ENCODE measurements at regions not wholly inside any gene's neighbourhood (a gene's known extent, or its start where the extent isn't known, plus 50 kb on each side); places are given as distances from the start of the nearest gene placed in this dataset.

GRCh38 chr3:157830556-157831236 is 275.5 kb downstream of the SHOX2 start:
- H3K27me3 ChIP-seq (ENCODE audit: insufficient read depth, low read depth), result no peaks in the 10 kb centered on the region
- TF ChIP-seq, protein P1, sequence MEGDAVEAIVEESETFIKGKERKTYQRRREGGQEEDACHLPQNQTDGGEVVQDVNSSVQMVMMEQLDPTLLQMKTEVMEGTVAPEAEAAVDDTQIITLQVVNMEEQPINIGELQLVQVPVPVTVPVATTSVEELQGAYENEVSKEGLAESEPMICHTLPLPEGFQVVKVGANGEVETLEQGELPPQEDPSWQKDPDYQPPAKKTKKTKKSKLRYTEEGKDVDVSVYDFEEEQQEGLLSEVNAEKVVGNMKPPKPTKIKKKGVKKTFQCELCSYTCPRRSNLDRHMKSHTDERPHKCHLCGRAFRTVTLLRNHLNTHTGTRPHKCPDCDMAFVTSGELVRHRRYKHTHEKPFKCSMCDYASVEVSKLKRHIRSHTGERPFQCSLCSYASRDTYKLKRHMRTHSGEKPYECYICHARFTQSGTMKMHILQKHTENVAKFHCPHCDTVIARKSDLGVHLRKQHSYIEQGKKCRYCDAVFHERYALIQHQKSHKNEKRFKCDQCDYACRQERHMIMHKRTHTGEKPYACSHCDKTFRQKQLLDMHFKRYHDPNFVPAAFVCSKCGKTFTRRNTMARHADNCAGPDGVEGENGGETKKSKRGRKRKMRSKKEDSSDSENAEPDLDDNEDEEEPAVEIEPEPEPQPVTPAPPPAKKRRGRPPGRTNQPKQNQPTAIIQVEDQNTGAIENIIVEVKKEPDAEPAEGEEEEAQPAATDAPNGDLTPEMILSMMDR (conservative IDR thresholded peaks at IDR 0.05; ENCODE audit: low read depth, low read length), result no peak
- H3K27ac ChIP-seq, result no peak overlapping the region
- H3K4me2 ChIP-seq, result no peak overlapping the region
- no peaks in the 10 kb centered on the region for H3K36me3 ChIP-seq (ENCODE audit: insufficient read depth)
- no peak overlapping the region for H2AFZ ChIP-seq (ENCODE audit: low read depth)
- H3K4me3 ChIP-seq (IDR thresholded peaks at IDR 0.05; ENCODE audit: insufficient read depth, low read depth, low read length), result no peak overlapping the region
- no peaks in the 10 kb centered on the region for H3K79me2 ChIP-seq (ENCODE audit: insufficient read depth, low read depth)
- no peaks in the 10 kb centered on the region for H3K4me1 ChIP-seq (ENCODE audit: low read depth, poor library complexity, severe bottlenecking)
- H3K9ac ChIP-seq, result no peak overlapping the region
- no peaks in the 10 kb centered on the region for H4K20me1 ChIP-seq (ENCODE audit: insufficient read depth)

GRCh38 chr3:157829786-157830185 is 276.4 kb downstream of the SHOX2 start:
- Histone ChIP-seq H3K36me3 (ENCODE audit: insufficient read depth) (no peaks in the 10 kb centered on the region), H3K9ac (no peak overlapping the region), H3K79me2 (ENCODE audit: insufficient read depth, low read depth) (no peaks in the 10 kb centered on the region), H4K20me1 (ENCODE audit: insufficient read depth) (no peaks in the 10 kb centered on the region), H3K4me2 (no peak overlapping the region), H3K4me3 (IDR thresholded peaks at IDR 0.05; ENCODE audit: insufficient read depth, low read depth, low read length) (no peak overlapping the region), H3K27me3 (ENCODE audit: insufficient read depth, low read depth) (no peaks in the 10 kb centered on the region), H3K4me1 (ENCODE audit: low read depth, poor library complexity, severe bottlenecking) (no peaks in the 10 kb centered on the region), H2AFZ (ENCODE audit: low read depth) (no peak overlapping the region), H3K27ac (no peak overlapping the region)
- TF ChIP-seq, protein P1 (conservative IDR thresholded peaks at IDR 0.05; ENCODE audit: low read depth, low read length), result no peak

DNA sequence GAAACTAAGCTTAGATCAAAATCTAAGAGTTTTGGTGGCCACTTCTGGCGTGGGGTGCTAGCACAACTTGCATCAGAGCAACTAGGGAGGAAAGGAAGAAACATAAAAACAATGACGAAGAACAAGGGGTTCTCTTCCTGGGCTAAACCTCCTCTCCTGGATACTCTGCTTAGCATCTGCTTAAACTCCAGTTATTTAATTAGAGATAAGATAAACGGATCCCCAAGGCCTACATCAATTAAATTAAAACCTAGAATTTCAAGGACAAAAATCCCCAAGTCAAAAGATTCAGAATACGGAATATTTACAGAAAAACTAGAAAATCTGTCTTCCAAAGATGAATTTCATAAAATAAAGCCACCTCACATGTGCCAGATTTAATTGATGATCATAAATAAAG is 281.9 kb downstream of the SHOX2 start:
- H3K27ac ChIP-seq, result no peak overlapping the region
- no peak overlapping the region for H3K9ac ChIP-seq
- H3K27me3 ChIP-seq (ENCODE audit: insufficient read depth, low read depth), result no peaks in the 10 kb centered on the region
- H3K4me2 ChIP-seq, result no peak overlapping the region
- no peak overlapping the region for H3K4me3 ChIP-seq (IDR thresholded peaks at IDR 0.05; ENCODE audit: insufficient read depth, low read depth, low read length)
- H3K4me1 ChIP-seq (ENCODE audit: low read depth, poor library complexity, severe bottlenecking), result no peaks in the 10 kb centered on the region
- no peaks in the 10 kb centered on the region for H4K20me1 ChIP-seq (ENCODE audit: insufficient read depth)
- H3K79me2 ChIP-seq (ENCODE audit: insufficient read depth, low read depth), result no peaks in the 10 kb centered on the region
- TF ChIP-seq, protein P1 (conservative IDR thresholded peaks at IDR 0.05; ENCODE audit: low read depth, low read length), result no peak
- H3K36me3 ChIP-seq (ENCODE audit: insufficient read depth), result no peaks in the 10 kb centered on the region
- H2AFZ ChIP-seq (ENCODE audit: low read depth), result no peak overlapping the region

- Histone ChIP-seq H4K20me1 (ENCODE audit: insufficient read depth) (no peaks in the 10 kb centered on the region), H3K4me1 (ENCODE audit: low read depth, poor library complexity, severe bottlenecking) (no peaks in the 10 kb centered on the region), H3K36me3 (ENCODE audit: insufficient read depth) (no peaks in the 10 kb centered on the region), H3K27ac (no peak overlapping the region), H2AFZ (ENCODE audit: low read depth) (no peak overlapping the region), H3K4me2 (no peak overlapping the region), H3K79me2 (ENCODE audit: insufficient read depth, low read depth) (no peaks in the 10 kb centered on the region), H3K4me3 (IDR thresholded peaks at IDR 0.05; ENCODE audit: insufficient read depth, low read depth, low read length) (no peak overlapping the region), H3K9ac (no peak overlapping the region), H3K27me3 (ENCODE audit: insufficient read depth, low read depth) (no peaks in the 10 kb centered on the region)
- TF ChIP-seq, protein P1 (conservative IDR thresholded peaks at IDR 0.05; ENCODE audit: low read depth, low read length), result no peak
Measured at GRCh38 chr3:157823050-157823449, 283.2 kb downstream of the SHOX2 start.

Measured in KMS-11 (cell line).